Neural progenitor cell (in vitro differentiated cells): ENCODE measurements at regions not wholly inside any gene's neighbourhood (a gene's known extent, or its start where the extent isn't known, plus 50 kb on each side); places are given as distances from the start of the nearest gene placed in this dataset.
A peak's percentile ranks its signal among the peaks of the same experiment; 100 is the strongest.

Experiments
- DNase-seq: peaks from one replicate; pipeline ENCODE4 v3.0.0-alpha.2; 2016; ENCODE audit warnings: low spot score
- H2AFZ ChIP-seq: fragments of 200-600 bp; sonication (generic); replicated peaks from 2 replicates; pipeline ENCODE4 v1.6.1; 2016; ENCODE audit warnings: antibody characterized with exemption
- H3F3A ChIP-seq: fragments of 200-600 bp; sonication (generic); 2 replicates; pipeline ENCODE4 v1.6.1; 2016; ENCODE audit warnings: antibody characterized with exemption, low read depth
- H3K27ac ChIP-seq: fragments of 200-600 bp; sonication (generic); 2 replicates; pipeline ENCODE4 v1.5.1; 2016; ENCODE audit warnings: mild to moderate bottlenecking
- H3K27me3 ChIP-seq: fragments of 200-600 bp; sonication (generic); 2 replicates; pipeline ENCODE4 v1.6.1; 2016; ENCODE audit warnings: mild to moderate bottlenecking, moderate library complexity
- H3K36me3 ChIP-seq: fragments of 200-600 bp; sonication (generic); 2 replicates; pipeline ENCODE4 v1.5.1; 2016
- H3K4me1 ChIP-seq: fragments of 200-600 bp; sonication (generic); 2 replicates; pipeline ENCODE4 v1.6.1; 2016; ENCODE audit warnings: mixed run types
- H3K4me2 ChIP-seq: fragments of 200-600 bp; sonication (generic); 2 replicates; pipeline ENCODE4 v1.6.1; 2016
- H3K4me3 ChIP-seq: fragments of 200-600 bp; sonication (generic); 2 replicates; pipeline ENCODE4 v1.5.1; 2016
- H3K79me2 ChIP-seq: fragments of 200-600 bp; sonication (generic); 2 replicates; pipeline ENCODE4 v1.6.1; 2016; ENCODE audit warnings: low read depth
- H3K9ac ChIP-seq: fragments of 200-600 bp; sonication (generic); 2 replicates; pipeline ENCODE4 v1.6.1; 2016
- H3K9me3 ChIP-seq: fragments of 200-600 bp; sonication (generic); 2 replicates; pipeline ENCODE4 v1.5.1; 2016; ENCODE audit warnings: low read depth
- H4K20me1 ChIP-seq: fragments of 200-600 bp; sonication (generic); 2 replicates; pipeline ENCODE4 v1.6.1; 2016; ENCODE audit warnings: low read depth
- H3K27ac Mint-ChIP-seq: 3 replicates; pipeline ENCODE4 v1.8.0; 2021; ENCODE audit warnings: mixed read lengths
- H3K27me3 Mint-ChIP-seq: 2 replicates; pipeline ENCODE4 v1.8.0; 2022; ENCODE audit warnings: low read depth, mild to moderate bottlenecking, inconsistent platforms, moderate library complexity, mixed read lengths; ENCODE audit not compliant: insufficient read depth
- H3K36me3 Mint-ChIP-seq: 3 replicates; pipeline ENCODE4 v1.8.0; 2021; ENCODE audit warnings: mixed read lengths
- H3K4me1 Mint-ChIP-seq: 3 replicates; pipeline ENCODE4 v1.8.0; 2021; ENCODE audit warnings: mixed read lengths
- H3K4me3 Mint-ChIP-seq: 3 replicates; pipeline ENCODE4 v1.8.0; 2021; ENCODE audit warnings: mild to moderate bottlenecking, moderate library complexity, mixed read lengths
- H3K9me3 Mint-ChIP-seq: 3 replicates; pipeline ENCODE4 v1.8.0; 2020; ENCODE audit warnings: mixed read lengths
- CTCF ChIP-seq: fragments of 200-600 bp; sonication (generic); IDR thresholded peaks from 2 replicates; pipeline ENCODE4 v1.5.1; 2017; ENCODE audit warnings: antibody characterized with exemption, mild to moderate bottlenecking
- EZH2 ChIP-seq: fragments of 200-600 bp; sonication (generic); IDR thresholded peaks from 2 replicates; pipeline ENCODE4 v1.6.1; 2017; ENCODE audit warnings: antibody characterized with exemption, mild to moderate bottlenecking, moderate library complexity
- EZH2phosphoT487 ChIP-seq: fragments of 200-600 bp; sonication (generic); IDR thresholded peaks from 2 replicates; pipeline ENCODE4 v1.6.1; 2017; ENCODE audit warnings: antibody characterized with exemption

GRCh38 chr7:33753881-33754525 lies 151.3 kb upstream of the BMPER start:
- Mint-ChIP-seq H3K27ac (no peak overlapping the region), H3K4me1 (peaks cover 5% of the 10 kb centered on the region), H3K36me3 (no peaks in the 10 kb centered on the region), H3K4me3 (no peak overlapping the region), H3K27me3 (peaks cover 2% of the 10 kb centered on the region), H3K9me3 (no peaks in the 10 kb centered on the region)
- DNase-seq = no peak
- no peak overlapping the region for H2AFZ ChIP-seq
- H3K9me3 ChIP-seq = no peaks in the 10 kb centered on the region
- no peak overlapping the region for H3K4me2 ChIP-seq
- no peaks in the 10 kb centered on the region for H3F3A ChIP-seq
- H3K9ac ChIP-seq = no peak overlapping the region
- no peaks in the 10 kb centered on the region for H3K79me2 ChIP-seq
- no peaks in the 10 kb centered on the region for H3K27me3 ChIP-seq
- H3K36me3 ChIP-seq = no peaks in the 10 kb centered on the region
- H3K4me3 ChIP-seq = no peak overlapping the region
- no peak overlapping the region for H3K27ac ChIP-seq
- H3K4me1 ChIP-seq = peaks cover 10% of the 10 kb centered on the region
- H4K20me1 ChIP-seq = no peaks in the 10 kb centered on the region
- no peak for TF ChIP-seq CTCF
- no peak for TF ChIP-seq EZH2phosphoT487
- TF ChIP-seq EZH2 = no peak

GRCh38 chr7:33754933-33755928 lies 150.1 kb upstream of the BMPER start:
- Histone ChIP-seq H3K27ac (no peak overlapping the region), H2AFZ (peak overlapping the region; percentile 11), H3K4me3 (no peak overlapping the region), H4K20me1 (no peaks in the 10 kb centered on the region), H3K4me2 (no peak overlapping the region), H3K9me3 (no peaks in the 10 kb centered on the region), H3K36me3 (no peaks in the 10 kb centered on the region), H3K4me1 (peaks cover 10% of the 10 kb centered on the region), H3F3A (no peaks in the 10 kb centered on the region), H3K27me3 (no peaks in the 10 kb centered on the region), H3K79me2 (no peaks in the 10 kb centered on the region), H3K9ac (no peak overlapping the region)
- TF ChIP-seq EZH2 = no peak
- TF ChIP-seq CTCF = no peak
- TF ChIP-seq EZH2phosphoT487 = no peak
- Mint-ChIP-seq H3K27ac (no peak overlapping the region), H3K9me3 (no peaks in the 10 kb centered on the region), H3K4me1 (peaks cover 5% of the 10 kb centered on the region), H3K36me3 (no peaks in the 10 kb centered on the region), H3K27me3 (peaks cover 2% of the 10 kb centered on the region), H3K4me3 (no peak overlapping the region)
- no peak for DNase-seq

DNA sequence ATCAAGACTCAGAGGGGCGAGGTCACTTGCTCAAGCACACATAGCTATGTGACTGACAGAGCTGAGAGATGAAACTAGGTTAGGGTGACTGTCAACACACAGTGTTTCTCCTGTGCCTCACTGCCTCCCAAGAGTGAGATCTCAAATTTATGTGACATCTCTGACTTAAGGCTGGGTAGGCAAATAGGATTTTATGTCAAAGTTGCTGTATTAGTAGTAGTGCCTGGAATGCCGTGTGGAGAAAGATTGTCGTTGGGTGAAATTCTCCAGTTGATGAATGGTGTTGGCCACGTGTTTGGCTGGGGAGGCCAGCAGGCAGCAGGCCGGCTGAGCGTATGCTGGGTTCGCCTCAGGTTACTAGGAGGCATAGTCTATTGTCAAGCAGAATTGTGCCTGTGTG lies 148.3 kb upstream of the BMPER start:
- H3K4me3 Mint-ChIP-seq = no peak overlapping the region
- Histone ChIP-seq H3K4me1 (peaks cover 11% of the 10 kb centered on the region), H3K27ac (no peak overlapping the region), H3F3A (no peaks in the 10 kb centered on the region), H3K4me3 (no peak overlapping the region), H2AFZ (no peak overlapping the region), H3K36me3 (no peaks in the 10 kb centered on the region), H3K9ac (no peak overlapping the region), H4K20me1 (no peaks in the 10 kb centered on the region), H3K4me2 (no peak overlapping the region), H3K27me3 (no peaks in the 10 kb centered on the region), H3K79me2 (no peaks in the 10 kb centered on the region), H3K9me3 (no peaks in the 10 kb centered on the region)
- DNase-seq = no peak
- peaks cover 2% of the 10 kb centered on the region for H3K27me3 Mint-ChIP-seq
- H3K4me1 Mint-ChIP-seq = peaks cover 8% of the 10 kb centered on the region
- TF ChIP-seq EZH2 (no peak), CTCF (no peak), EZH2phosphoT487 (no peak)
- no peaks in the 10 kb centered on the region for H3K36me3 Mint-ChIP-seq
- H3K27ac Mint-ChIP-seq = no peak overlapping the region
- no peaks in the 10 kb centered on the region for H3K9me3 Mint-ChIP-seq
